ENCODE measurements at regions not wholly inside any gene's neighbourhood (a gene's known extent, or its start where the extent isn't known, plus 50 kb on each side); places are given as distances from the start of the nearest gene placed in this dataset.

GRCh38 chr1:199688774-199689173 is 338.7 kb upstream of the NR5A2 start:
- no peak overlapping the region for H3K4me3 ChIP-seq (ENCODE audit: control insufficient read depth, low read depth, low read length)
- TF ChIP-seq, protein P1, sequence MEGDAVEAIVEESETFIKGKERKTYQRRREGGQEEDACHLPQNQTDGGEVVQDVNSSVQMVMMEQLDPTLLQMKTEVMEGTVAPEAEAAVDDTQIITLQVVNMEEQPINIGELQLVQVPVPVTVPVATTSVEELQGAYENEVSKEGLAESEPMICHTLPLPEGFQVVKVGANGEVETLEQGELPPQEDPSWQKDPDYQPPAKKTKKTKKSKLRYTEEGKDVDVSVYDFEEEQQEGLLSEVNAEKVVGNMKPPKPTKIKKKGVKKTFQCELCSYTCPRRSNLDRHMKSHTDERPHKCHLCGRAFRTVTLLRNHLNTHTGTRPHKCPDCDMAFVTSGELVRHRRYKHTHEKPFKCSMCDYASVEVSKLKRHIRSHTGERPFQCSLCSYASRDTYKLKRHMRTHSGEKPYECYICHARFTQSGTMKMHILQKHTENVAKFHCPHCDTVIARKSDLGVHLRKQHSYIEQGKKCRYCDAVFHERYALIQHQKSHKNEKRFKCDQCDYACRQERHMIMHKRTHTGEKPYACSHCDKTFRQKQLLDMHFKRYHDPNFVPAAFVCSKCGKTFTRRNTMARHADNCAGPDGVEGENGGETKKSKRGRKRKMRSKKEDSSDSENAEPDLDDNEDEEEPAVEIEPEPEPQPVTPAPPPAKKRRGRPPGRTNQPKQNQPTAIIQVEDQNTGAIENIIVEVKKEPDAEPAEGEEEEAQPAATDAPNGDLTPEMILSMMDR (conservative IDR thresholded peaks at IDR 0.05; ENCODE audit: control insufficient read depth, insufficient read depth, low read depth, low read length), result no peak
- DNase-seq (ENCODE audit: low read depth), result no peak

DNA sequence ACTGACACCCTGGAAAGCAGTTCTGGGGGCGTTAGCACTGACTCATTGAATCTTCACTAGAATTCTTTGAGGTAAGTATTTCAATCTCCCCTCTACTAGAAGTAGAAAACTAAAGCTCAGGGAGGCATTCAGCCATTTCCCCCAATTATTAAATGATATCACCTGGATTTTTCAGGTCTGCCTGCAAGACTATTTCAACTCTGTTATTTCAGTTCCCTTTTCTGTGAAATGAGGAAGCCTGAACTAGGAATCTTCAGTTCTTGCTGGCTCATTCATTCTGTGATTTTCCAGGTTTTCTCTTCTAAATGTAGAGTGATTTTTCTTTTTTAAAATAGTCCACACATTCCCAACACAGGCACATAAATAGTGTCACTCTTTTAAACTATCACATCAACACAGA is 337.0 kb upstream of the NR5A2 start:
- TF ChIP-seq, protein P1 (conservative IDR thresholded peaks at IDR 0.05; ENCODE audit: control insufficient read depth, insufficient read depth, low read depth, low read length), result no peak
- no peak for DNase-seq (ENCODE audit: low read depth)
- no peak overlapping the region for H3K4me3 ChIP-seq (ENCODE audit: control insufficient read depth, low read depth, low read length)

DNA sequence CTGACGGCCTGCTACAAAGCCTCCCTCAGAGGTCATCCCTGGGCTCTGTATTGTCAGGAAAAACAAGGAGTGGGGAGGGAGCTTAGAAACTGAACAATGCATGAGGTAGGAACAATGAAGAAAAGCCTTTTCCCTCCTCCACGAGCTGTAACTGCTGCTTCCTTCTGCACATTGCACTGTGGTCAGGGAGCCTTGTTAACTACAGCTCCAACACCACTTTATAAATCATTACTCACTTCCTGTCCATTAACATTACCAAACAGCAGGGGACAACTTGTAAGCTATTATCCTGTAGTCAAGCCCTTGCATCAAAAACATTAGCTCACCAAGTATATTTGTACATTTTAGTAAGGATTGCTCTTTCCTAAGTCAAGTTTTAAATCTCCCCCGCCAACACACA is 336.0 kb upstream of the NR5A2 start:
- peak; percentile 78 for DNase-seq (ENCODE audit: low read depth)
- no peak overlapping the region for H3K4me3 ChIP-seq (ENCODE audit: control insufficient read depth, low read depth, low read length)
- TF ChIP-seq, protein P1 (conservative IDR thresholded peaks at IDR 0.05; ENCODE audit: control insufficient read depth, insufficient read depth, low read depth, low read length), result no peak

DNA sequence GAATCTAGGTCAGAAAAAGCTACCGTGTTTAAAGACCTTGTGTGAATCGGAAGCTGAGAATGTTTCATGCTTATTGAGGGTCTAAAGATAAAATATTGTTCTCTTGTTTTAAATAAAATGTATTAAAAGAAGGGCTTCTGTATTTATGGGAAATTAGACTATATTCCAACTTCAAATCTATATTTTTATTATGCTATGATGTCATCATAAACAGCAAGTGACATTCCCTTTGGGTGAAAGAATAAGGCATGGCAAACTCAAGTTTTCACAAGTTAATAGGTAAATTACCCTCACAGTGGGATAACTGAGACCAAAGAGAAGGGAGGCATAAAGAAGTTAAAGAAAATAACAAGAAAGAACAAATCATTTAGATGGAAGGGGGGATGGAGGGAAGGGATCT is 333.8 kb upstream of the NR5A2 start:
- no peak for DNase-seq (ENCODE audit: low read depth)
- no peak overlapping the region for H3K4me3 ChIP-seq (ENCODE audit: control insufficient read depth, low read depth, low read length)
- TF ChIP-seq, protein P1 (conservative IDR thresholded peaks at IDR 0.05; ENCODE audit: control insufficient read depth, insufficient read depth, low read depth, low read length), result no peak

- no peak for DNase-seq (ENCODE audit: low read depth)
- H3K4me3 ChIP-seq (ENCODE audit: control insufficient read depth, low read depth, low read length), result no peak overlapping the region
- TF ChIP-seq, protein P1 (conservative IDR thresholded peaks at IDR 0.05; ENCODE audit: control insufficient read depth, insufficient read depth, low read depth, low read length), result no peak
Measured at GRCh38 chr1:199696225-199696624, 331.3 kb upstream of the NR5A2 start.

- no peak overlapping the region for H3K4me3 ChIP-seq (ENCODE audit: control insufficient read depth, low read depth, low read length)
- DNase-seq (ENCODE audit: low read depth), result no peak
- TF ChIP-seq, protein P1 (conservative IDR thresholded peaks at IDR 0.05; ENCODE audit: control insufficient read depth, insufficient read depth, low read depth, low read length), result no peak
Measured at GRCh38 chr1:199698222-199698621, 329.3 kb upstream of the NR5A2 start.

DNA sequence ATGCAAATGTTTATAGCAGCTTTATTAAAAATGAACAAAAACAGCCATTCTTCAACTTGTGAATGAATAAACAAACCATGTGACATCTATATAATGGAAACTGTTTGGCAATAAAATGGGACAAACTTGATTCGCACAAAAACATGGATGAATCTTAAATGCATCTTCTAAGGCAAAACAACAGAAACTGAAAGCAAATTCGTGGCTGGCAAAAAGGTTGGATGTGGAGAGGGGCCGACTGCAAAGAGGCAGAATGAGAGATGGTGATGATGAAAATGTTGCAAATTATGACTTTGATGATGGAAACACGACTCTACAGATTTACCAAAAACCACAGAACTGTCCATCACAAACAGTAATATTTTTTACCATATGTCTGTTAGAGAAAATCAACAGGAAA is 327.0 kb upstream of the NR5A2 start:
- TF ChIP-seq, protein P1 (conservative IDR thresholded peaks at IDR 0.05; ENCODE audit: control insufficient read depth, insufficient read depth, low read depth, low read length), result no peak
- DNase-seq (ENCODE audit: low read depth), result no peak
- H3K4me3 ChIP-seq (ENCODE audit: control insufficient read depth, low read depth, low read length), result no peak overlapping the region

Data from fibroblast of mammary gland (primary cell).